Nephron progenitor cell (in vitro differentiated cells): ENCODE measurements at regions not wholly inside any gene's neighbourhood (a gene's known extent, or its start where the extent isn't known, plus 50 kb on each side); places are given as distances from the start of the nearest gene placed in this dataset.
"Not testable (repeated sequence)": the region's sequence is repeated elsewhere in the genome, so short reads cannot be mapped to it uniquely, and the experiment has no call there.

ENCODE experiments used
- DNase-seq: peaks from one replicate; pipeline ENCODE4 v3.0.0; 2021
- H3K27ac Mint-ChIP-seq: 2 replicates; pipeline ENCODE4 v1.8.0; 2021; ENCODE audit warnings: mild to moderate bottlenecking, moderate library complexity, mixed read lengths
- H3K27me3 Mint-ChIP-seq: 2 replicates; pipeline ENCODE4 v1.8.0; 2021; ENCODE audit warnings: mild to moderate bottlenecking, low read depth, mixed read lengths; ENCODE audit not compliant: poor library complexity
- H3K36me3 Mint-ChIP-seq: 2 replicates; pipeline ENCODE4 v1.8.0; 2021; ENCODE audit warnings: low read depth, mixed read lengths
- H3K4me1 Mint-ChIP-seq: 2 replicates; pipeline ENCODE4 v1.8.0; 2021; ENCODE audit warnings: mixed read lengths
- H3K4me3 Mint-ChIP-seq: 2 replicates; pipeline ENCODE4 v1.8.0; 2021; ENCODE audit warnings: mild to moderate bottlenecking, moderate library complexity, mixed read lengths
- H3K9me3 Mint-ChIP-seq: 2 replicates; pipeline ENCODE4 v1.8.0; 2021; ENCODE audit warnings: mild to moderate bottlenecking, moderate library complexity, mixed read lengths
- TF ChIP-seq, protein P1 (sequence below): fragments of 200-600 bp; sonication (generic); IDR thresholded peaks from 2 replicates; pipeline ENCODE4 v1.5.0; 2021; ENCODE audit warnings: antibody characterized with exemption

DNA sequence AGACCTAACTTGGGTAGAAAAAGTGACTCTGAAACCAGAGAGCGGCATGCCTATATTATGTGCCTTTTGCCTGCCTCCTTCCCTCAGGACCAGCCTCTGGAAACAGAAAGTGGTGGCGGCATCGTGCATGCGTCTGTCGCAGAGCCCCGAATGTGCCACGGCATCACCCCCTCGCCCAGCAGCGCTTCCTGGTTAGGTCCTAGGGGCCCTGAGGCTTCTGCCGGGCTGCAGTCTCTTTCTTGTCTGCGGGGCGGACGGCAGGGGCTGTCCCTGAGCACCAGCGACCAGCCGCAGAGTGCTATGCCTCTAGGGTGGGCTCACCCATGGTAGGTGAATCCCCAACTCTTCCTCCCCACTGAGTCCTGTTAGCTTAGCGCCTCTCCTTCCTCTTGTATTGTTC, 68.7 kb downstream of the VSIG4 start:
- H3K27ac Mint-ChIP-seq = no peak overlapping the region
- peaks cover 48% of the 10 kb centered on the region for H3K9me3 Mint-ChIP-seq
- H3K4me3 Mint-ChIP-seq = no peak overlapping the region
- H3K27me3 Mint-ChIP-seq = no peaks in the 10 kb centered on the region
- TF ChIP-seq, protein P1, sequence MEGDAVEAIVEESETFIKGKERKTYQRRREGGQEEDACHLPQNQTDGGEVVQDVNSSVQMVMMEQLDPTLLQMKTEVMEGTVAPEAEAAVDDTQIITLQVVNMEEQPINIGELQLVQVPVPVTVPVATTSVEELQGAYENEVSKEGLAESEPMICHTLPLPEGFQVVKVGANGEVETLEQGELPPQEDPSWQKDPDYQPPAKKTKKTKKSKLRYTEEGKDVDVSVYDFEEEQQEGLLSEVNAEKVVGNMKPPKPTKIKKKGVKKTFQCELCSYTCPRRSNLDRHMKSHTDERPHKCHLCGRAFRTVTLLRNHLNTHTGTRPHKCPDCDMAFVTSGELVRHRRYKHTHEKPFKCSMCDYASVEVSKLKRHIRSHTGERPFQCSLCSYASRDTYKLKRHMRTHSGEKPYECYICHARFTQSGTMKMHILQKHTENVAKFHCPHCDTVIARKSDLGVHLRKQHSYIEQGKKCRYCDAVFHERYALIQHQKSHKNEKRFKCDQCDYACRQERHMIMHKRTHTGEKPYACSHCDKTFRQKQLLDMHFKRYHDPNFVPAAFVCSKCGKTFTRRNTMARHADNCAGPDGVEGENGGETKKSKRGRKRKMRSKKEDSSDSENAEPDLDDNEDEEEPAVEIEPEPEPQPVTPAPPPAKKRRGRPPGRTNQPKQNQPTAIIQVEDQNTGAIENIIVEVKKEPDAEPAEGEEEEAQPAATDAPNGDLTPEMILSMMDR = no peak
- DNase-seq = no peak
- H3K36me3 Mint-ChIP-seq = no peaks in the 10 kb centered on the region
- H3K4me1 Mint-ChIP-seq = no peaks in the 10 kb centered on the region

- not testable (repeated sequence) for H3K4me3 Mint-ChIP-seq, H3K4me1 Mint-ChIP-seq, H3K27ac Mint-ChIP-seq, H3K36me3 Mint-ChIP-seq, H3K27me3 Mint-ChIP-seq, DNase-seq
- H3K9me3 Mint-ChIP-seq = peaks cover 53% of the 10 kb centered on the region
Observed at GRCh38 chrX:65967159-65967558, 72.7 kb downstream of the VSIG4 start.

- H3K4me3 Mint-ChIP-seq = no peak overlapping the region
- TF ChIP-seq, protein P1 = no peak
- no peaks in the 10 kb centered on the region for H3K4me1 Mint-ChIP-seq
- no peak overlapping the region for H3K27ac Mint-ChIP-seq
- no peaks in the 10 kb centered on the region for H3K36me3 Mint-ChIP-seq
- DNase-seq = no peak
- H3K9me3 Mint-ChIP-seq = peaks cover 60% of the 10 kb centered on the region
- H3K27me3 Mint-ChIP-seq = peaks cover 6% of the 10 kb centered on the region
Observed at GRCh38 chrX:65961714-65962113, 78.2 kb downstream of the VSIG4 start.

DNA sequence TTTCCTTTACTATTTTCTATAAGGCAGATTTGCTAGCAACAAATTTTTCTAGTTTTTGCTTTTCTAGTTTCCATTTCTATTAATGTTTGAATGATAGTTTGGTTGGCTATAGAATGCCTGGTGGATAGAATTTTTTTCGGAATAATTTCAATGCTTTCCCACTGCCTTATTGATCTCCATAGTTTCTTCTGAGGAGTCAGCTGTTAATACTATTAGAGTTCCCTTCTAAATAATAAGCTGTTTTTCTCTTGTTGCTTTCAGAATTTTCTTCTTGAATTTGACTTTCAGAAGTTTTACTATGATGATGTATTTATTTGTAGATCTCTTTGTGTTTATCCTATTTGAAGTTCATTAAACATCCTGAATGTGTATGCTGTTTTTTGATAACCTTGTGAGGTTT, 91.8 kb downstream of the VSIG4 start:
- Mint-ChIP-seq H3K4me3 (no peak overlapping the region), H3K9me3 (peaks cover 77% of the 10 kb centered on the region)

GRCh38 chrX:65941775-65942174, 98.1 kb downstream of the VSIG4 start:
- Mint-ChIP-seq H3K4me1 (no peaks in the 10 kb centered on the region), H3K27me3 (no peaks in the 10 kb centered on the region), H3K36me3 (no peaks in the 10 kb centered on the region), H3K27ac (no peak overlapping the region), H3K4me3 (no peak overlapping the region), H3K9me3 (peaks cover 70% of the 10 kb centered on the region)
- TF ChIP-seq, protein P1 = no peak
- DNase-seq = no peak

More for the DNA sequence above, 91.8 kb downstream of the VSIG4 start:
- no peak for DNase-seq
- TF ChIP-seq, protein P1 = no peak
- H3K27ac Mint-ChIP-seq = no peak overlapping the region
- H3K4me1 Mint-ChIP-seq = no peaks in the 10 kb centered on the region
- no peaks in the 10 kb centered on the region for H3K36me3 Mint-ChIP-seq
- H3K27me3 Mint-ChIP-seq = no peaks in the 10 kb centered on the region

DNA sequence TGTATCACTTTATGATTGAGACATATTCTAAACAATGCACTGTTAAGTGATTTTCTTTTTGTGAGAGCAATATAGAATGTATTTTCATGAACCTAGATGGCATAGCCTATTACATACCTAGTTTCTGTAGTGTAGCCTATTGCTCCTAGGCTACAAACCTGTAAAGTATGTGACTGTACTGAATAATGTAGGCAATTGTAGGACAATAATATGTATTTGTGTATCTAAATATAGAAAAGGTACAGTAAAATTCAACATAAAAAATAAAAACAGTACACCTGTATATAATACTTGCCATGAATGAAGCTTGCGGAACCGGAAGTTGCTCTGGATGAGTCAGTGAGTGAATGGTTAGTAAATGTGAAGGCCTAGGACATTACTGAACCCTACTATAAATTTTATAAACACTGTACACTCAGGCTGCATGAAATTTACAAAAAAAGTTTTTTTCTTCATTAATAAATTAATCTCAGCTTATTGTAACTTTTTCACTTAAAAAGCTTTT, 106.7 kb downstream of the VSIG4 start:
- no peak for DNase-seq
- Mint-ChIP-seq H3K36me3 (no peaks in the 10 kb centered on the region), H3K9me3 (peaks cover 45% of the 10 kb centered on the region), H3K4me1 (no peaks in the 10 kb centered on the region), H3K4me3 (no peak overlapping the region), H3K27ac (no peak overlapping the region), H3K27me3 (peaks cover 2% of the 10 kb centered on the region)
- TF ChIP-seq, protein P1 = no peak
